ENCODE measurements at regions not wholly inside any gene's neighbourhood (a gene's known extent, or its start where the extent isn't known, plus 50 kb on each side); places are given as distances from the start of the nearest gene placed in this dataset.

DNA sequence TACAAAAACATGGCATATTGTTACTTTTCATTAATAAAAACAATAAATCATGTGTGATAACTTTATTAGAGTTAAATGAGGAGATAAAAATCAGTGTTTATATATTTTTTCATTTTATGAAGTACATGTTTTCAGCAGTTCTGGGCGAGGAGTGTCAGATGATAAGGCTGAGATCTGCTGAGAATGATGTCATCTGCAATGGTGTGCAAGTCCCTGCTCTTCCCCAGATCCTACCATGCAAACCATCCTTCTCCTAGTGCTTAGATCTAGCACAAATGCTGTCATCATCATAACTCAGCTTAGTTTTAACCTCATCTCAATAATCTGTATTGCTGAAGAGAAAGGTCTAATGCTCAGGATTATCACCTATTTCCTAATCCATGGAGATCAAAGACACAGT is 214.4 kb upstream of the DAB1 start:
- no peak for DNase-seq

DNA sequence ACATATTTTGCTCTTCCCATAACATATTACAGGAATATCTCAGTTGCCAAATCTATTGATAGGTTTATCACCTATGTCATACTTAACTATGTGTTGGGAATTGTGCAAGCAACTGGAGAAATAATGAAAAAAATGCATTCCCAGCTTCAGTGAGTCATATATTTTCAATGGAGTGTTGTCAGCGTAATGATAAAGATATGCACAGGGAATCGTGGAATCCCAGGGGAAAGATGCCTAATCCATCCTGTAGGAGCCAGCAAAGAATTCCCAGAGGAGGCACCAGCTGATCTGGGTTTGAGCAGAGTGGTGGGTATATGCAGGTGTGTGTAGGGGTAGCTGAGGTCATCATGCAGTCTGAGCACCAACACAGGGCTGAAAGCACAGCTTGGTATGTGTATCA is 213.3 kb upstream of the DAB1 start:
- DNase-seq, result no peak

DNA sequence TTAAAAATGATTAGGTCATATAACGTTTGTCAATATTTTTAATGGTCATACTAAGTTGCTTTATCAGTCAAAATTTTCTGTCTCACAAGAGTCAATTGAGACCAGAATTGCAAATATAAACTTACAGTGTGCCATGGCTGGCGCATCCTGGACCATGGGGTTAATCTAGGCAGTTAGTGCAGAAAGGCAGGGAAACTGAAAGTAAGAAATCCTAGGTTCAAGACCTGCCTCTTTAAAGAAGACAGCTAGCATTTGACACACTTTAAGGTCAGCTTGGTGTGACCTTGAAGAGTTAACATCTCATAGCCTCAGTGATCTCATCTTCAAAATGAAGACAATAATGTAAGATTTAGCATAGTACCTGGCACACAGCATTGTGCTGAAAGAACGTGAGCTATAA is 210.0 kb upstream of the DAB1 start:
- no peak for DNase-seq

DNA sequence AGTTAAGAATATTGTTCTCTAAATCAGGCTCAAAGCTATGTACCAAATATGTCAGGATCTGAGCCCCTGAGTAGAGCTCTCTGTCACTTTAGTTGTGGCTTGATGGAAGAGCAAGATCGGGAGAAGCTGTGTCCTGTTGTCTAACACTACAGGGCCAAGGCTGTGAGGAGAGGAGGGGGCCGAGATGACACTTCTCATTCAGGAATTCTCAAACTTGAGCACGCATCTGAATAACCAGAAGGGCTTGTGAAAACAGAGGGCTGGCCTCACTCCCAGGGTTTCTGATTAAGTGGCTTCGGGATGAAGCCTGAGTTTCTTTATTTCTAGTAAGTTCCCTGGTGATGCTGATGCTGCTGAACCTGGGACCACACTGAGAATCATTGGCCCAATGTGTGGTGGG is 209.2 kb upstream of the DAB1 start:
- DNase-seq, result no peak

GRCh38 chr1:57632401-57632800 is 208.5 kb upstream of the DAB1 start:
- DNase-seq, result no peak

DNA sequence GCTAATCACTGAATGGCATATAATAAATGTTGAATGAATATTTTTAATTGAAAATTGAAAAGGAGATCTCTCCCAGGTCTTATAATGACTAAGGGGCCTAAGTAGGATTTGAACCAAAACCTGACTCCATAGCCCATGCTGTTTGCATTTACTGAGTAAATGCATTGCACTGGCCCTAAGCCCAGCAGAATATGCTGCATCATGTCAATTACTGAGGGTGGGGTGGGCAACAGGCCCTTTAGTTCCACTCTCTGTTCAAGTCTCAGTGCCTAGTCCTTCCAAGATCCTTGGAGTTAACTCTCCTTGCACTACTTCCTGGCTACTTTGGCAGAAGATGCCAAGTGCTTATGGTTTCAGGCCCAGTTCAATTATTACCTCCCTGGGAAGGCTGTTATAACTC is 203.8 kb upstream of the DAB1 start:
- no peak for DNase-seq

DNA sequence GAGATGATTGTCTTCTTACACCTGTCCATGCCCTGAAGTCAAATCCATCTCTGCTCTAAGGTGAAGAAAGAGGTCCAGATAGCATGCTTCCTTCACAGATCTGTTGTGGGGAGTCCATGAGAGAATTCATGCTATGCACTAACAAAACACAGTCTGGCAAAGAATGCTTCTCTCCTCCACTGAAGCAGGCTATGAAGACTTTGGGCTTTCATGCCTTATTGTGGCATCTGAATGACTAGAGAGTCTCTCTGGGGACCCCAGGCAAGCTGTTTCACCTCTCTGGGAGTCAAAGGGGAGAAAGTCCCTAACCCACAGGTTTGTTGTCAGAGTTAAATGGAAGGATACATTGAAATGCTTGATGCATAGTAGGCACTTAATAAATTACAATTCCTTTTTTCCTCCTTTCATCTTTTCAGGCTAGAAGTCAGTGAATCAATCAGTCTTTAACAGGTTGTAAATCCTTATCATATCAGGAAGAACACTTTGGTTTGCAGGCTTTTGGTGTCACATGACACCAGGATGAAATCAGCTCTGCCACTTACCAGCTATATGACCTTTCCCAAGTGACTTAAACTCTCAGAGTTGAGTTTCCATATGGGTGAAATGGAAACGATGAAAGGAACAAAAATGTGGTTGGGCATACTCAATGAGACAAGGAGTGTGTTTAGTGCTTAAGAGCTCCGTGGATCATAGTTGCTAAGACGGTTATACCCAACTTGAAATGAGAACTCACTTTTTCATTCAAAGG is 200.1 kb upstream of the DAB1 start:
- no peak for DNase-seq

- DNase-seq, result peak; percentile 18
Measured at GRCh38 chr1:57623039-57623790, 199.4 kb upstream of the DAB1 start.

- DNase-seq, result no peak
Measured at GRCh38 chr1:57621776-57622175, 197.9 kb upstream of the DAB1 start.

- no peak for DNase-seq
Measured at GRCh38 chr1:57620605-57621004, 196.7 kb upstream of the DAB1 start.

GRCh38 chr1:57616921-57617320 is 193.1 kb upstream of the DAB1 start:
- peak; percentile 31 for DNase-seq

DNA sequence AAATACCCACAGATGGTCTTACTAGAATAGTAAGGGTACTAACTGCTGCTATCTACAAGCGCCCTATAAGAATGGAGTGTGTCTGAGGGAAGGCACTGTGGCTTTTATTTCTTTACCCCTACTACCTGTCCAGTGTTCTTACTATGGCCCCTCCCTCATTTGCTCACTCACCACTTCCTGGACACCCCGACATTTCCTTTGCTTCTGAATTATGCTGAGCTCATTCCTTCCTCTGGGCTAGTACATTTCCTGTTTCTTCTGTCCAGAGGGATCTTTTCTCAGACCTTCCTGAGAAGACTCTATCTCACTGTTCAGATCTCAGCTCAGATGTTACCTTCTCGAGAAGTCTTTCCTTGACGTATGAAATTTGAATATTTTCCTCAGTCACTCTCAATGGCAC is 192.1 kb upstream of the DAB1 start:
- DNase-seq, result no peak

- no peak for DNase-seq
Measured at GRCh38 chr1:57612833-57613232, 189.0 kb upstream of the DAB1 start.

GRCh38 chr1:57605933-57606332 is 182.1 kb upstream of the DAB1 start:
- DNase-seq, result no peak

- no peak for DNase-seq
Measured at GRCh38 chr1:57603696-57604095, 179.8 kb upstream of the DAB1 start.

GRCh38 chr1:57600424-57600823 is 176.6 kb upstream of the DAB1 start:
- DNase-seq, result no peak

GRCh38 chr1:57599236-57599994 is 175.6 kb upstream of the DAB1 start:
- peak; percentile 48 for DNase-seq

DNA sequence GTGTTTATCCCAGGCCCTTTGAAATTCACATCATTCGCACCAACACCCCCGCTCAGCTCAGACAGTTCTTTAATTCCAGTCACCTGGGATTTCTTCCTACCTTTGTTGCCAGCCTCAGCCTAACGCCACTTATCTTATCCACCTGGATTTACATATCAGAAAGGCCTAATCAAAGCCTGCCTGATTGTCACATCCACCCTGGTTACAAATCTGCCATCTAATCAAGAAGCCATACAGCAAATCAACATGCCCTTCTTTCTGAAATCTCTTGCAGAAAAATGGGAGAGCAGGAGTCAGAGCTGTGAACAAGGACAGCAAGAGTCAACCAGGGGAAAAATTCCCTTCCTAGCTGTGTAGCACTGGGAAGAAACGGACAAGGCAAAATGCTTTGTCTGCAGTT is 173.2 kb upstream of the DAB1 start:
- DNase-seq, result no peak

- no peak for DNase-seq
Measured at GRCh38 chr1:57594002-57594401, 170.1 kb upstream of the DAB1 start.

DNA sequence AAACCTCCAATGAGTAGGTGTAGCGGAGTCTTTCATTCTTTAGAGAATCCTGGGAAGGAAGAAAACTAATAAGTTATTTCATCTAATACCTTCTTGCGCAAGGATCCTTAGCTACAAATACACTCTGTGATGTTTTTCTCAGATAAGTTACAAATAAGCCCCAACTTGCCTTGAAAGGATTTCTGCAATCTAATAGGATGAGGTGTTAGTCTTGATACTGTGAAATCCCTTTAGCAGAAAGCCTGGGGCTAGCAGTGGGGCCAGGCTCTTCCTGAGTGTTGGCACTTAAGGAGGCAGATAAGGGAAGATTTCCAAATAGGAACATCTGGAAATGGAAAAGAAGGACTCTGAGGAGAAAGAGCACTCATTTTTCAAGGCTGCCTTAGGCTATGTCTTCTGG is 168.0 kb upstream of the DAB1 start:
- DNase-seq, result no peak

- no peak for DNase-seq
Measured at GRCh38 chr1:57590978-57591377, 167.1 kb upstream of the DAB1 start.

DNA sequence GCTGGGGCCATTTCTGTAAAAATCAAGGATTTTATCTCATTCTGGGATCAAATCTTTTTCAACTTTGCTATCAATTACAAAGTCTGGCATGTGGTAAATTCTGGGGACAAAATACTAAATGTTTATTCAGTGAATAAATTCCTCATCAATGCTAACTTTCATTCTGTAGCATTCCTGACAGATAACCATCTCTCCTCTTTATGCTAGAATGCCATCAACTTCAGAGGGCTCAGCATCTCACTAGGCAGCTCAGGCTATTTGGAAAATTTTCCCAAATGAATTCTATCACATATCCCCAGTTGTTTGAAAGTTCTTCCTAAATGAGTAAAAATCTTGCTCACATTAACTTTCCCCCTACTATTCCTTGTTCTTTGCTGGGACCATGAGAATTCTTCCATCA is 163.0 kb upstream of the DAB1 start:
- DNase-seq, result no peak

DNA sequence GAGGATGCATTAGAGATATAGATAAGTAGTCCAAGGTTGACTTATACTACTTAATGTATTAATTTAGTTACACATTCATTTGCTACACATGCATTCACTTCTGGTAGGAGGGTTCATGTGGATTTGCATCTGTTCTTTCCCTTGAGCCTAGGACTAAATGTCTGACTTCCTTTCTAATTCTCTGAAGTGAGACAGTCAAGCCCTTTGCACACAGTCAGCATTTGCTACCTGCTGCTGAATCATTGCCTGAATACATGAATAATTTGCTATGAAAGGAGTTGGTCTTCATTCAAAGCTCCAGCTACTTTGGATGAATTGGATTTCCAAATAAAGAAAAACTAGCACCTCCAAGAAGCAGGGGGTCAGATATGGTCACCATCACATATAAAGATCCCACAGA is 154.8 kb upstream of the DAB1 start:
- no peak for DNase-seq

Measured in muscle of arm (tissue), 1 donor.